ENCODE measurements at regions not wholly inside any gene's neighbourhood (a gene's known extent, or its start where the extent isn't known, plus 50 kb on each side); places are given as distances from the start of the nearest gene placed in this dataset.

DNA sequence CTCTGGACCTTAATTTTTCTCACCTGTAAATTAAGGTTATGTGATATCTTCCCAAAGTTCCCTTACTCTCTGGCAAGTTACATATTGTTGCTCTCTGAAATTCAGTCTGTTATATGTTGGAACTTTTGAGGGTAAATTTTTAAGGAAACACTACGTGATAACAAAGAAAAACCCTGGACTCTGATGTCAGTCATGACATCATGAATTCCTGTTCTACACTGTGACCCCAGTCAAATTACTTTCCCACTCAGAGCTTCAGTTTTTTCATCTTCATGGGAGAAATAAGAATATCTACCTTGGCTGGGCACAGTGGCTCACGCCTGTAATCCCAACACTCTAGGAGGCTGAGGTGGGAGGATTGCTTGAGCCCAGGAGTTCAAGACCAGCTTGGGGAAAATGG, 164.6 kb upstream of the RALGAPA2 start:
- no peak for DNase-seq

DNA sequence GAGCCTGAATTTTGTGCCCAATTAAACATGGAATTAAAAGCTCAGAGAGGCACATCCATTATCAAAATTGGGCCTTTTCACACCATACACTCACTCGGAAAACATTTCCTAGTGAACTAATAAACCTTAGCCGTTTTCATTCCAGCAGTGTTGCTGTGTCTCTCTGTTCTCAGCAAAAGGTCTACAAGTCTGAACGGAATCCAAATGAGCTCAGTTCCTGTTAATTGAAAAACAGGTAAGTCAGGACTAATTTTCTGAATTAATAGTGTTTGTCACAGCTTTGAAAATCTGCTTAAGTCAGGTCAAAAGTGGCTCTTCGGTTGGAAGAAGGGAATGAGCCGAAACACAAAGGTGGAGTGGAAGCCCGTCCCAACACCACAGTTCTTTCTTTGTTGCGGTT, 163.3 kb upstream of the RALGAPA2 start:
- DNase-seq: no peak

- no peak for DNase-seq
Measured at GRCh38 chr20:20872428-20872827, 160.0 kb upstream of the RALGAPA2 start.

- no peak for DNase-seq
Measured at GRCh38 chr20:20869161-20869775, 156.8 kb upstream of the RALGAPA2 start.

DNA sequence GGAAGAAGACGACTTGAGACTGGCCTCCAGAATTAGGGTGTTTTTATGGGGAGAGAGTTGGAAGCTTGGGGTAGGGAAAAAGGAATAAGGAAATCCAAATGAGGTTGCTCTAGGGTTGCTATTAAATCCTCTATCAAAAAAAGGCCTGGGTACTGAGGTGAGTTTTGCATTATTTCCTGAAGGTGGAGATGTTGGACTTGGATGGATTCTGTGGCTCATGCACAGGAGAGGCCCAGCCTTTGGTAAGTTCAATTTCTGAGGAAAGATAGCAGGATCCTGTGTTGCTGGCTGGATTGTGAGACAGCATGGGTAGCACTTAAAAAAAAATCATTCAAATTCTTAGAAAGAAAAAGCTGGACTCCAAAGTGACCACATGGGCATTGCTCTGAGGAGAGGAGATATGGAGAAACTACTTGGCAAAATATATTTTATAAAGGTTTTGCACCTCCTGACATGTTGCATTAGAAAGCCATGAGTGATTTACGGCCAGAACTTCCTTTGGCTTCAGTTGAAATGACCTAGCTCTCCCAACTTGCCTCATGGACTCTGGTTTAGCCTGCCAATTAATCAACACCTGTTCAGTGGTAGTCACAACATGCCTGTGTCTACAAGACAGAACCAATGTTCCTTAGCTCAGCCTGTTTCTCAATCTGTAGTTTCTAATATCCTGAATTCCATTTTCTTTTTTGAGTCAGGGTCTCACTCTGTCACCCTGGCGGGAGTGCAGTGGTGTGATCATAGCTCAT, 152.1 kb upstream of the RALGAPA2 start:
- DNase-seq: no peak

DNA sequence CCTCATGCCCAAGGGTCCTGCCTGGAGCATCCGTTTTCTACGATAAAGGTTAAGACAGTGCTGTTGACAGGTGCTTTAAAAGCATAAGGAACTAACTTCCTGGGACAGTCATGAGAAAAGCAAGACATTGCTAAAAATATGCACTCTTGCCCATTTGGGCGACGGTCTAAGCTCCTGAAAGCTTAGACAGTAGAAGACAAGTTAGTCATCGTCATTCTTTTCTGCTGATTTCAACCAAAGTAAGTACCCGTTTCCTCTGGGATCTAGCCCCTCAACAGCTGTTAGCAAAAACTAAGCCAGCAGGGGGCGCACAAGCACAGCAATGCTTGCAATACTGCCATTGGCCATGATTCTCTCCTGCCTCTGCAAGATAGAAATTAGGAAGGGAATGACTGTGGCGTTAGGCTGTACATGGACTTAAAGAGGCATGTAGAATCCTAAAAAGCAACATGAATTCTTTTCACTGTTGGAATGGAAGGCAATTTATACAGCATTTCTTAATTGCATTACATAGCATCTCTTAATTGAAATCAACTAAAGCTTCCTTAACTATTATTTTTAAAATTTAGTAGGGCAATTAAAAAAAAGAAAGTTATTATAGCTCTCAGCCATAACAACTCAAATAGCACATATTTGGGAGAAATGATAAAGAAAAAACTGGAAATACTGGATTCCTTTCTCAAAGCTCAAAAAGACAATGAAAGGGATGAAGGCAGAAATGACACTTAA, 147.8 kb upstream of the RALGAPA2 start:
- peak; percentile 88 for DNase-seq

GRCh38 chr20:20859510-20859909, 147.1 kb upstream of the RALGAPA2 start:
- no peak for DNase-seq

DNA sequence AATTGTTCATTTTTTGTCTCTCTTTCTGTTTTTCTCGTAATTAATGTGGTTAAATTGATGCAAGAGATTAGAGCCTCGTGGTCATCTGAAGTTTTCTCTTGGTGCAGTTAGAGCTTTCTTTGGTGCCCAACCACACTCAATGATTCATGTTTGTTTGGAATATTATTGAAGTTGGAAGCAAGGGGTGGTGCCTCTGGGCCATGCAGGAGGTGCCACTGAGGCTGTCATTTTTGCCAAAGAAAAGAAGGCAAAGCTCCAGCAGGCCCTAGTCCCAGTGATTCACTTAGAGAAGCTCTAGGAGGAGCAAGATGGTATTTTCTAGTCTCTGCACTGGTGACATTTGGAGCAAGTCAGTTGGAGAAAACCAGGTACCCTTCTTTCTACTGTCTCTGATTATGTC, 144.5 kb upstream of the RALGAPA2 start:
- DNase-seq: no peak

DNA sequence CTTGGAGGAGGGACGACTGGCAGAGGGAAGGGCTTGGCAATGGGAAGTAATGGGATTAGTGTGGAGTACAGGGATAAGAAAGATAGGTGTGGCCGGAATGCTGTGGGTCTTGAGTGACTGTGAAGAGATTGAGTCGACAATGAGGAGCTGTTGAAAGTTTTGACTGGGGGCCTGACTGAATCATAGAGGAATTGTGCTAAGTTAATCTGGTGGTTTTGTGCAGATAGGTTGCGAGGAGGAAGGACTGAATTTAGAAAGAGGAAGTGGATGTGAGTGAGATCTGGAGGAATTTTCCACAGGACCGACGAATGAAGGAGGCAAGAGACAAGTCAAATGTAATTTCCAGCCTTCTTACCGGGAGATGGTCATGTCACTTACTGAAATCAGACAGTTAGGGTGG, 143.9 kb upstream of the RALGAPA2 start:
- DNase-seq: no peak

- no peak for DNase-seq
Measured at GRCh38 chr20:20851385-20851784, 138.9 kb upstream of the RALGAPA2 start.

DNA sequence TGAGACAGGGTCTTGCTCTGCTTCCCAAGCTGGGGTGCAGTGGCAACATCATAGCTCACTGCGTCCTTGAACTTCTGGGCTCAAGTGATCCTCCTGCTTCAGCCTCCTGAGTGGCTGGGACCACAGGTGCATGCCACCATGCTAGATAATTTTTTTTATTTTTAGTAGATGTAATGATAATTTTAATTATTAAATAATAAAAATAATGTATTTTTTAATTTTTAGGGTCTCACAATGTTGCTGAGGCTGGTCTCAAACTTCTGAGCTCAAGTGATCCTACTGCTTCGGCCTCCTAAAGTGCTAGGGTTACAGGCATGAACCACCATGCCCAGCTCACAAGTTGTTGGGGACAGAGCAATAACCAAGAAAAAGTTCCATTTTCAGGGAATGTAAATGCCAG, 138.0 kb upstream of the RALGAPA2 start:
- no peak for DNase-seq

- no peak for DNase-seq
Measured at GRCh38 chr20:20849161-20849560, 136.7 kb upstream of the RALGAPA2 start.

DNA sequence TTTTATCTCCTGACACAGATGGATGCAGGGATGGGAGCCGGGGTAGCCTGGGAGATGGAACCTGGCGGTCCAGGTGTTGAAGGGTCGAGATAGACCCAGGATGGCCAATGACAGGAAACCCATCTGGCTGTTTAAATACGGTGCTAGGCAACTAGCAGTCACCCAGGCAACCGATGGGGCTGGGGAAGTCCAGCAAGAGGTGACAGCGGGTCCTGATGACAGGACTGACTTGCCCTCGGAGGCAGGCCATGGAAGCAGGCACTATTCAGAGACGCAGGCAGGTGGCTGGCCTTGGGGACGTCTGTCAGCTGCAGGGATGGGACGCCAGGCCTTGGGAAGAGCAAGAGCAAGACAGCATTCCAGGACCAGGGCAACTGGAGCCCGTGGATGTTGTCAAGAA, 135.4 kb upstream of the RALGAPA2 start:
- DNase-seq: no peak

- DNase-seq: no peak
Measured at GRCh38 chr20:20843982-20844381, 131.5 kb upstream of the RALGAPA2 start.

DNA sequence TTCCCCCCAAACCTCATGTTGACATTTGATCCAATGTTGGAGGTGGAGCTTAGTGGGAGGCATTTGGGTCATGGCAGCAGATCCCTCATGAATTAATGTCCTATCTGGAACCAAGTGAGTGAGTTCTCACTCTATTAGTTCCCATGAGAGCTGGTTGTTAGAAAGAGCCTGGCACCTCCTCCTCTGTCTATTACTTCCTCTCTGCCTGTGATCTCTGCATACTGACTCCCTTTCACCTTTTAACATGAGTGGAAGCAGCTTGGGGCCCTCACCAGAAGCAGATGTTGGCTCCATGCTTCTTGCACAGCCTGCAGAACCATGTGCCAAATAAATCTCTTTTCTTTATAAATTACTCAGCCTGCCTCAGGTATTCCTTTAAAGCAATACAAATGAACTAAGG, 127.3 kb upstream of the RALGAPA2 start:
- no peak for DNase-seq

GRCh38 chr20:20837574-20838021, 125.2 kb upstream of the RALGAPA2 start:
- peak; percentile 46 for DNase-seq

GRCh38 chr20:20836836-20837235, 124.4 kb upstream of the RALGAPA2 start:
- no peak for DNase-seq

- no peak for DNase-seq
Measured at GRCh38 chr20:20835897-20836296, 123.5 kb upstream of the RALGAPA2 start.

DNA sequence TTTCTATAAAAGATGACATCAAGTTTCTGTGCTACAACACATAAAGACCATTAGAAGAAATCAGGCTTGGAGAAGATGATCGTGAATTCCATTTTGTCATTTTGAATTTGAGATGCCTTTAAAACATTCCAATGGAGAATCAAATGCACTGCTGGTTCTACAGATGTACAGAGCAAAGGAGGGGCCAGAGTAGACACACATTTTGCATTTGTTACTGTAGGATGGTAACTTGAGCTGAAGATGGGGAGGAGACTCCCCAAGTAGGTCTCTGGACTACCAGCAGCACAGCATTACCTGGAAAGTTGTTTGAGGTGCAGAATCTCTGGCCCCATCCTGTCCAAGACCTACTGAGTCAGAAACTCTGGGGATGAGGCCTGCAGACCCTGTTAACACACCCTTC, 121.6 kb upstream of the RALGAPA2 start:
- DNase-seq: no peak

DNA sequence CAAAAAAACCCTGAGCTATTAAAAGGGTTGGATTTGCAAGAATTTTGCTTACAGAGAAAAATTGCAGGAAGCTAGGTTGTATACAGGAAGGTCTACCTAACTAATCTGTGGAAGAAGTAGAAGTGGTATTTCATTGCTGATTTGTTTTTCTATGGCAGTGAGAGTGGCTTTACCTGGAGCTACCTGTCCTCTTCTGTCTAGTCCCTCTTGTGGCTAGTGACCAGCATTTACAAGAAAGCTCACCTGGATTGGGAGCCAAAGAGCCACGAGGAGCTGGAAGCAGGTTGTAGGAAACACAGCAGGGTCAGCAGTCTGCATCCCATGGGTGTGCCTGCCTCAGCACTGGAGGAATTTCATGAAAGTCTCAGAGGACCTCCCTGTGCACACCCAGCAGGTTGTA, 120.3 kb upstream of the RALGAPA2 start:
- DNase-seq: no peak

GRCh38 chr20:20831794-20832193, 119.3 kb upstream of the RALGAPA2 start:
- no peak for DNase-seq

GRCh38 chr20:20829681-20830080, 117.2 kb upstream of the RALGAPA2 start:
- DNase-seq: no peak

DNA sequence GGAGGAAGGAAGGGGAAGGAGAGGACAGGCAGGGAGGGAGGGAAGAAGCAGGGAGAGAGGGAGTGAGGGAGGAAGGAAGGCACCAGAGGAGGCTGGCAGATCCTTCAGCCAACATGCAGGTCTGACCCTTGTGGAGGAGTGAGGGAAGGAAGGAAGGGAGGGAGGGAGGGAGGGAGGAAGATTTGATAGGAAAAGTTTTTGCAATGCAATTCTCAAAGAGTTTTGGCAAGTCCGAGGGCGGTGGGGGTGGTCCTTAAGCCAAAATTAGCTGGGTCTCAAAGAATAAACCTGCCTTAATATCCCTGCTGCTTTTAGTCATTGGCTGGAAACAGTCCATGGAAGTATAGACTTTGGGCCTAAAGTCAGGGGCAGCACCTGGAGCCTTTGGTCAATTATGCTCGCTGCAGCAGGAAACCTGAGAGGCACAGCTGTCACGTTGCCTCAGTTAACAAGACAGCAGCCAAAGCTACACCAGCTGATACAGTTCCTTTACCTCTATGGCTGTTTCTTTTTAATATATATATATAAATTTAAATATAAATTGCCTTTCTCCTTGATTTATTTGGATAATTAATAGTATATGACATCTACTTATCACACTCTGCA, 115.7 kb upstream of the RALGAPA2 start:
- DNase-seq: no peak
